ENCODE measurements at regions not wholly inside any gene's neighbourhood (a gene's known extent, or its start where the extent isn't known, plus 50 kb on each side); places are given as distances from the start of the nearest gene placed in this dataset.

- no peak for DNase-seq
Observed at GRCh38 chr1:201754353-201754752, 74.6 kb upstream of the IPO9 start.

GRCh38 chr1:201755200-201755599 lies 73.8 kb upstream of the IPO9 start:
- no peak for DNase-seq

- no peak for DNase-seq
Observed at GRCh38 chr1:201756406-201756805, 72.6 kb upstream of the IPO9 start.

- DNase-seq: peak; percentile 24
Observed at GRCh38 chr1:201758499-201759050, 70.4 kb upstream of the IPO9 start.

DNA sequence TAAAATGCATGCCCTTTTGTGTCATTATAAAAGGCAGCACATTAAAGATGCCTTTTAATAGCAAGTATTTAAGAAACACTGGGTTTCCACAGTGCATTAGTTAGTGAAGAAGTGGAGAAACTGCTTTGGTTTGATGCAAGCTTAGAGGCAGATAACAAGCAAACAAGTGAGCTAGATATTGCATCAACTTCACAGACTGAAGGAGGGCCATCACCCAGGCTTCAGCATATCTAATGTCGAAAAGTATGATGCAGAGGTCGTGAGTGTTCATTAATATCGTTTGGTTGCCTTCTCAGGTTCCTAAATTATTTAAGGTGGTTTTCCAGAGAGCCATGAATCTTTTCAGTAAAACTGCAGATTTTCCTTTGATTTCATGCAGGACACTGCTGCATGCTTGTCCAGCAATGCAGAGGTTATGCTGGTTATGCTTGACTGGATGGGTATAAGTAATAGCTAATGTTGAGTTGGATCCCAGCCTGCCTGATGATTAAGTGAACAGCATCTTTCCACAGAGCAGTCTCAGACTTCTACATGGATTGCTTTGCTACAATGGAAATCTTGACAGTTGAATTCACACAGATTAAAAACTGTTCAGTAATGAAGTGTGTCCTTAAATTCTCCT lies 69.7 kb upstream of the IPO9 start:
- no peak for DNase-seq

- no peak for DNase-seq
Observed at GRCh38 chr1:201760516-201760915, 68.4 kb upstream of the IPO9 start.

DNA sequence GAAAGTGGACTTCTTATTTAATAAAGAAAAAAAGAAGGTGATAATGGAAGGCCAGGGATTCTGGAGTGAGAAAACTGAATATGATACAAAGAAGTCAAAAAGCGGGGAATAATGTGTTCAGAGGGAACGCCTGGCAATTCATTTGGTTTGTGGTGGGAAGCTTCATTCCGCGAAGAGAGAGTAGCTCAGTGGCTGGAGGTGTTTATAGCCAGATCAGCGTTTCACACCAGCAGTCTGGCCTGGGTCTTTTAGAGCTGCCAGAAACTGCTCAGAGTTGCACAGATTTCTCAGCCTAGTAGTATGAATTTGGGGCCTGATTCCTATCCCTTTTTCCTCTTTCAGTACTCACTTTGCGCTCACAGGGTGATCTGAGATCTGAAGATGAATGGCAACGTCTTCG lies 67.8 kb upstream of the IPO9 start:
- no peak for DNase-seq

GRCh38 chr1:201761871-201762270 lies 67.1 kb upstream of the IPO9 start:
- DNase-seq: no peak

GRCh38 chr1:201762381-201762780 lies 66.6 kb upstream of the IPO9 start:
- no peak for DNase-seq

- DNase-seq: no peak
Observed at GRCh38 chr1:201763455-201764140, 65.4 kb upstream of the IPO9 start.

GRCh38 chr1:201764166-201764565 lies 64.8 kb upstream of the IPO9 start:
- DNase-seq: no peak

DNA sequence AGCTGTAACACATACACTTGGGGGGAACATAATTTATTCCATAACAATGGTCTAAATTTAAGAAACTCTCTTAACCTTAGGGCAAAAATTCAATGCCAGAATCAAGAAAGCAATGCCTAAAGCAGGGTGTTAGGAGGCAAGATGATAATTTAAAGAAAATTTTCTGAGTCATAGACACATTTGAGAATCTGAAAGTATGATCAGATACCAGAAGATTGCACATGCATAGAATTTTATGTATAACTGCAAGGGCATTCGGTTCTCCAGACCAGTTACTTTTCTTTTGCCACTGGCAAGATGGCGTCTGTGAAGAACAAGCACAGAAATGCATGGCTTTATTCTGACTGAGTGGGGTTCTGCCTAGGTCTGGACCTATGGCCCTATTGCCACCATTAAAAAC lies 64.4 kb upstream of the IPO9 start:
- DNase-seq: no peak

- no peak for DNase-seq
Observed at GRCh38 chr1:201766131-201766866, 62.7 kb upstream of the IPO9 start.

DNA sequence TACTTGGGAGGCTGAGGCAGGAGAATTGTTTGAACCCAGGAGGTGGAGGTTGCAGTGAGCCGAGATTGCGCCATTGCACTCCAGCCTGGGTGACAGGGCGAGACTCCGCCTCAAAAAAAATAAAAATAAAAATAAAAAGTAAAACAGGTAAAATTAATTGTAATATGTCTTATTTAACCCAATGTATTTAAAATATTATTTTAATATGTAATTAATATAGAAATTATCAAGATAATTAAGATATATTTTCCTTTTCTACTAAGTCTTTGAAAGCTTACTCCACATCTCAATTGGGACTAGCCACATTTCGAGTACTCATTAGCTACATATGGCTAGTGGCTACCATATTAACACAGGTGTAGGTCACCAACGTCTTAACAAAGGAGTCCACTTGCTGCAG lies 61.6 kb upstream of the IPO9 start:
- no peak for DNase-seq

DNA sequence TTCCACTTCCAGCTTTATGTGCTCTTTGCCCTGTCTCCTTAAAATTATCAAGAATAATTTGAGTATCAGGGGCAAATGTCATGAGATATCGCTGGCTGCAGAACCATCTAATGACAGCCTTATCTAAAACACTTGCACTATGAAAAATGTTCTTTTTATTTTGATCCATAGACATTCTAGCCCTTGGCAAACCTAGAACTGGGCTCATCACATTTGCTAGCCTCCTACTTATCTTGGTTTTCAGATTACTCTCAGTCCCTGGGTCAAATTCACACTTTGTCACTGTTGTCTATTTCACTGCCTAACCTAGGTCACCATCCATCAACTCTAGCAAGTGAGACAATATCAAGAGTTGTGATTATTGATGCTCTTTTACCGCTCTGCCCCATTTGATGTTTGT lies 59.9 kb upstream of the IPO9 start:
- no peak for DNase-seq

DNA sequence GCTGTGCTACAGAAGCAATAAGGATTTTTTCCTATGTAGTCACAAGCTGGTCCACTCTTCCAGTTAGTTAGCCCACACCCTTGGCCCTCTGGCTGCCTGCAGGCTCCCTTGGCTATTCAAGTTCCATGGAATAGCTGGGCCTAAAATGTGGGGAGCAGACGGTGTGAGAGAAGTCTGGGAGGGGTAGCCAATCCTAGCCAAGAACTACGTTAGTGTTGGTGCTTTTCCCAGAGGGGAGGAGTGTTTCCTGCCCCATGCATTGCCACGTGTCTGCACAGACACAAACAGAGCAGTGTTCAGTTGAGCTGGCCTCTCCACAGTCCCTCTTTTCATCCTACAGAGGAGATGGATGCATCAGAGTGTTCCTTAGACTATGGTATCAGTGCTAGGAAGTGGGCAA lies 59.0 kb upstream of the IPO9 start:
- DNase-seq: no peak

DNA sequence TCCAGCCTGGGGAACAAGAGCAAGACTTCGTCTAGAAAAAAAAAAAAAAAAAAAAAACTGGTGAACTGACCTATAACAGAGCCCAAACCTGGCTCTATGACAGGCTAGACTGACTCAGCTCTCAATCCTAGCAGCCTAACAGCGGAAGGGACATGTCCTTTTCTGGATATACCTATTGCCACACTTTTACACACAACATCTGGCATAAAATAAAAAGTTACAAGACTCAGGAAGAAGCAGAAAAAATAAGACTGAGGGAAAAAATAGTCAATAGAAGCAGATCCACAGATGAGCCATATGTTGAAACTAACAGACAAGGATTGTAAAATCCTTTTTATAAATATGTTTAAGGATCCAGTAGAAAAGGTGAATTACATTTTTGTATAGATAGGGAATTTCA lies 57.5 kb upstream of the IPO9 start:
- DNase-seq: no peak

DNA sequence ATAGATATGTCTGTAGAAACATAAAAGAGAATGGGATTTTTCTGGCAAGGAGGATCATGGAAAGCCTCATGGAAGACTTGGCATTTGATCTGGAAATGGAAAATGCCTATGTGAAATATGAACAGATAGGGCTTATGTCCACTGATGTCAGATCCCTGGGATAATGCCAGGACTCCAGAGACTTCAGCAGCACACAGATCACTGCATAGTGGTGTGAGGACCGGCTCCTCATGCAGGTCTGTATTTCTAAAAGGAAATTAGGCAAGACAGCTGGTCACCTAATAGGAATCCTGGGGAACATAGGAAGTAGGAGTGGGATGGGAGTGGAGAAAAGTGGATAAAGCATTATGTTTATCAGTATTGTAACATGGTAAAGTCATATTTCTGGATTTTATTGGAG lies 56.8 kb upstream of the IPO9 start:
- DNase-seq: no peak

DNA sequence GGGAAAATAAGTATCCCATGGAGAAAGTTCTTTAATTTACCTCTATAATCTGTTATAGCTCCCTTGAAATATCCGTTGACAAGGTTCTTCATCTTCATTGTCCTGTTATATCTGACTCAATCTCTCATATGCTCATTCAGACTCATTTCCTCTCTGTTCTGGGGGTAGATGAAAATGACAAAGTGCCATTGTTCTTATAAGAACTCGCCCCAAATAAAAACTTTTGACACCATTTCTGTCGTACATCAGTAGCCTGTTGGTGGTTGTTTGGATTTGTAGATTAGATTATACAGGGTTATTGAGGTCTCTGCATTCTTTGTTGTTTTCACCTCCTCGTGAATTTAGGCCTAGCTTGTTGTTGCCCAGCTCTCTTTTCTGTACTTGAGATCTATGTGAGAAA lies 55.2 kb upstream of the IPO9 start:
- no peak for DNase-seq

GRCh38 chr1:201774224-201774982 lies 54.6 kb upstream of the IPO9 start:
- no peak for DNase-seq

GRCh38 chr1:201774983-201775344 lies 54.0 kb upstream of the IPO9 start:
- DNase-seq: no peak

DNA sequence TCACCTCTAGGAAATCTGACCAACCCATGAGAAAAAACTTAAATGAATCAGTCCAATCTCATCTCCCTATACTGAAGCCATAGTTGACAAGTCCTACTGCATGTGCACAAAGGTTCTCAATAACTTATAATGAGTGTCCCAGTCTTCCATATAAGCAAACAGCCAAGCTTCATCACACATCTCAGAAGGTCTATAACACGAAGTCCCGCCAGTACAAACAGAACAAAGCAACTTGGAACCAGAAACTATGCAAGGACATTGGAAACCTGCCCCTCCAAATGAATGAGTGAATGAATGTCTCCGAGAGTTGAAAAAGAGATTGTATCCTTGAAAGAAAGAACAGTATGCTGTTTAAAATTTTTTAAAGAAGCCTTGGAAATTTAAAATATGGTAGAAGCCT lies 53.6 kb upstream of the IPO9 start:
- DNase-seq: no peak

DNA sequence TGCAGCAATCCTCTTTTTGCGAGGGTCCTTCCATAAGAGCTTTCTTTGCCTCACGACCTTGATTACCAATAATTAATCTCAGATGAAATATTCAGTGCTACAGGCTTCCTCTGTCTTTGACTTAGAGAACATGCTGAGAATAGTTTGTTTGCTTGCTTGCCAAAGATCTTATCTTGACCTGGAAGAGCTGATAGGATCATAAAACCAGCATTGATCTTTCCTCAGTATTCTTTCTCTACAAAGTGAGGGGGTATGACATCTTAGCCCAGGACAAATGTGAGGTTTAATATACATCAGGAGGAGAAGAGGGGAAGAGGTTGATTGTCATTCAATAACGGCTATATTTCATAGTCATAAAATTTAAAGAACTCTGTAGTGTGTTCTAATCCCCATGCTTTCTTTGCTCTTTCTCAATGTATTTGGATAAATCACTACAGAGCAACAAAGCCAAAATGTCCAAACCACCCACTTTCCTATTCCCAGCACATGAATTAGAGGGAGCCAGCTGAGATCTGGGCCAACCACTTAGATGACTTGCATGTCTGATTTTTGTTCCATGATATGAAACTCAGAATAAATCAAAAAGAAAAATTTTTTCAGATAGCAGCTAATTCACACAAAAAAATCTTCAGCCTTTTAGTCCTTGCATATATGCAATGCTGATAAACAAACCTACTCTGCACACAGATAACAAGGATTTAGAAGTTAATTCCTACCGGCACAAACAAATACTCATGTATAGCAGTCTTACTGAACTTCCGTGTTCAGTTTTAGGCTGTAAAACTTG lies 50.5 kb upstream of the IPO9 start:
- no peak for DNase-seq
